HG03095 (cell line): ENCODE measurements at regions not wholly inside any gene's neighbourhood (a gene's known extent, or its start where the extent isn't known, plus 50 kb on each side); places are given as distances from the start of the nearest gene placed in this dataset.
"Not testable (repeated sequence)": the region's sequence is repeated elsewhere in the genome, so short reads cannot be mapped to it uniquely, and the experiment has no call there.

Source experiments
- ATAC-seq: cut with Tn5 transposase; IDR thresholded peaks from one replicate; pipeline ENCODE4 v1.9.1; 2021; ENCODE audit warnings: moderate library complexity; ENCODE audit not compliant: unreplicated experiment

DNA sequence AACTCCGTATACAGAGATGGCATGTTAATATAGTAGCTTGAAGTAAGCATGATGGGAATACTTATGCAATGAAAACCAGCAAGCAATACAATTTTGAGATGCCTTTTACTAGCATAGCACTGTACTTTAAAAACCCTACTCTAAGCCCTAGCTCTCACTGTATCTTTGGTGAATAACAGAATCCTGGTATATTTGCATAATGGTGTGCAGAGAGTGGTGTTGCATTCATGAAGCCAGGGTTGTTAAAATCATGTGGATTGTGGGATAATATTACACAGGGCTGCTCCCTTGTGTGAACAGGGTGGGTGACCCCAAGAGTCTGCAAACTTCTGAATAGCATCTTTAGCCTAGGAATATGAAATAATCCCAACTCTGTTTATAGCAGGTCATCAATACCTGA is 105.2 kb upstream of the BMP2 start:
- no peak for ATAC-seq

DNA sequence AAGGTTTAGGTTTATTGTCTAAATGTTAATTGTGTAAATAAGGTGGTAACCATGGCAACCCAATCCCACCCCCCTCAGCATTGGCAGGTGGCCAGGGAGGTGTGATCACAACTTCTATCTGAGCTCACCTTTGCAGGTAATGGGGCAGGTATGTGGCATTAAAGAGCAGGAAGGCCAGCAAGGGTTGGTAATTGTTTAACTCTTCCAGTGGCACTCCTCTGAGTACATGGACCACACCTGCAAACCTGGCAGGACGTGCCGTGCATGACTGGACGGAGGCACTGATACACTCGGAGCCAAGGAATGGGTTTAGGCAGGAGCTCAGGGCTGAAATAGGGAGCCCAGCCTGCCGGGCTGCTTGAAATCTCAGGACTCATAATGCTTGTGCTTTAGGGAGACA is 107.0 kb upstream of the BMP2 start:
- no peak for ATAC-seq

DNA sequence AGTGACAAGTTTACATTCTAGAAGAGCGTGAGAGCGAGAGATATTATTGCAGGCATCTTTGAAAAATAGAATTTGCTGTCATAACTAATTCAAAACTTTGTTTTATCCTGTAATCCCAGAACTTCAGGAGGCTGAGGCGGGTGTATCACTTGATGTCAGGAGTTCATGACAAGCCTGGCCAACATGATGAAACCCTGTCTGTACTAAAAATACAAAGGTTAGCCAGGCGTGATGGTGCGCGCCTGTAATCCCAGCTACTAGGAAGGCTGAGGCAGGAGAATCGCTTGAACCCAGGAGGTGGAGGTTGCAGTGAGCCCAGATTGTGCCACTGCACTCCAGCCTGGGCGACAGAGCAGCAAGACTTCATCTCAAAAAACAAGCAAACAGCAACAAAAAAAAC is 108.6 kb upstream of the BMP2 start:
- ATAC-seq = not testable (repeated sequence)

DNA sequence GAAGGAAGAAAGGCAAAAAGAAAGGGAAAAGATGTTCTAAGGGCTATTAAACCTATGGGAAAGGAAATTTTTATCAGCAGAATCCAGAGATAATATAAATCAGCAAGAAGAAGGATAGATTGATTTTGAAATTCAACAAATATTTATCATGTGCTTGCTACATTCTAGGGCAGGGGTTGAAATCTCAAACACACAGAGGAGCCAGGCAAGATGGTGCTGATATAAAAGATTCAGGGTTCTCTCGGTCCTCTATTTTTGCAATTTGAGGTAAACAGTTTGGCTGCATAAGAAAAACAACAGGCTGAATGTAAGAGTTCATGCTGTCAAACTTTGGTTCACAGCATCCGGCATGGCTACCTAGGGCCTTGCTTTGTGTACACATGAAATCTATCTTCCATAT is 109.6 kb upstream of the BMP2 start:
- no peak for ATAC-seq

DNA sequence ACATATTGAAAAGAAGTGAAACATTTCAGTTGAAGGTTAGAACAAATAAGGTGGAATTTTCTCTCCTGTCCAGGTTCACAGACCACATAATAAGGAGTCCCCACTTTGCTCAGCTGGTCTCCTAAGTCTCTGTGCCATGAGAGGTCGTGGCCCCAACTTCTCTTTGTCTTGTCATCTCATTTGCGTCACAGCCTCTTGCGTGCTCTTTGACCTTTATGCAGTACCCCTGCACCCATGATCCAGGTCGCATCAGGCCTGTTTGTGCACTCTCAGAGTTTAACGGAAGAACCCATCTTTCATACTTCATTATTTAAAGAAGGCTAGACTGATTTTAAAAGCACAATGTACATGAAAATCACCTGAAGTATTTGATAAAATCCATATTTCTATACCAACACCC is 110.4 kb upstream of the BMP2 start:
- ATAC-seq = no peak

DNA sequence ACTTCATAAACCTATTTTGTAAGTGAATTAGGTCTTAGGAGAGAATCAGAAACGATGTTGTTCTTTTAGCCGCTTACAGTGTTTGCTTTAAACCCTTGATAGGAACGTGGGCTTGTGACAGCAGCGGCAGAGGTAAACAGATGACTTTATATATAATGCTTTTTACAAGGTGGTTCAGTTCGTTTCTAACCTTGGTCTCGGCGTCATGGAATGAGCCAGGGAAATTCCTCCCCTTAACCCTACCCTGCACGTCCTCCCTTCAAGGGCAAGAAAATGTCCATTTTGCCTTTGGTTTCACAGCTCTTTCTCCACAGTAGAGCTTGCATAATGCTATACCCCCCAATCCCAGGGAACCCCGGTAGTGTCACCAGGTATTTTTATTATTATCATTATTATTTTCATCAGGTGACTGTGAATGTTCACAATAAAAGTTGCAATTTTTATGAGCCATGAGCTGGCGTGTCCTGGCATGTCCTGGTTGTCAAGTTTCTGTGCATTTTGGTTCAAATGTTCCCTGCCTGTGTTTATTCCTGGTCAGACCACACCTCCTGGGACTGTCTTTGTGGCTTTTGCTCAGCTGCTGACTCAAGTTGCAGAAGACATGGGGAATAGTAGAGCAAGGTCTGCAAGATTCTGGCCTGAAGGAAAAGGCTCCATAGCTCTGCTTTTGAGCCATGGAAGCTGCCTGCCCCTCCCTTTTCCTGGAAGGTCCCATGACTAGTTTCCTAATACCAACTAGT is 112.8 kb upstream of the BMP2 start:
- no peak for ATAC-seq

DNA sequence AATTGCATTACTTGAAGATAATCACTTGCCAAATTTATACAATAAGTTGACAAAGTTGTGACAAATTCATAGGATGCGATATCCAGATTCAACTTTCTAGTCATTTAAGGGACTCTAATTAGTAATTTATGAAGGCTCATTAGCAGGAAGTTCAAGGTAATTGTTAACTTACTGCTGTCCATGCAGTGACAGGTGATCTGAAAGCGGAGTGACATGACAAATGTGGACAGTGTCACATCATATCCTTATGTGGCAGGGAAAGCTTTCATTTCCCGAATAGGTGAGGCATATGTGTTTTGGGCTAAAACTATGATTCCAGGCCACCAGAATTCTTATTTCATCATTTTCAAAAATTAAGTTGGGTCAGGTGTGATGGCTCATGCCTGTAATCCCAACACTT is 115.9 kb upstream of the BMP2 start:
- no peak for ATAC-seq

DNA sequence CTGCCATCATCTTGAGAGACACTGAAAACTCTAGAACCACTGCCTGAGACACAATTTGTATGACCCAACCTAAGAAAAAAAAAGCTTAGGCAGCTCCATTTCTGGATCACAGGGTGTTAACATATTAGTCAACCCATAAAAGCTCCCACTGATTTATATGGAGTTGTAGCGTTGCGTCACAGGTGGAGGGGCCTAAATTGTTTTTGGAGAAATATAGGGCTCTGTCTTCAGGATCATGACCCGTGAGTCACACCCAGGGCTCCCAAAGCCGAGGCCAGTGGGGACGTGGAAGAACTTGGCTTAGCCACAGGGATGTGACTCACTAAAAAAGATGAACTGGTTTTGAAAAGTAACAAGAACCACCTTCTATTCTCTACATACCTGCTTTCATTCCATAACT is 116.5 kb upstream of the BMP2 start:
- no peak for ATAC-seq

DNA sequence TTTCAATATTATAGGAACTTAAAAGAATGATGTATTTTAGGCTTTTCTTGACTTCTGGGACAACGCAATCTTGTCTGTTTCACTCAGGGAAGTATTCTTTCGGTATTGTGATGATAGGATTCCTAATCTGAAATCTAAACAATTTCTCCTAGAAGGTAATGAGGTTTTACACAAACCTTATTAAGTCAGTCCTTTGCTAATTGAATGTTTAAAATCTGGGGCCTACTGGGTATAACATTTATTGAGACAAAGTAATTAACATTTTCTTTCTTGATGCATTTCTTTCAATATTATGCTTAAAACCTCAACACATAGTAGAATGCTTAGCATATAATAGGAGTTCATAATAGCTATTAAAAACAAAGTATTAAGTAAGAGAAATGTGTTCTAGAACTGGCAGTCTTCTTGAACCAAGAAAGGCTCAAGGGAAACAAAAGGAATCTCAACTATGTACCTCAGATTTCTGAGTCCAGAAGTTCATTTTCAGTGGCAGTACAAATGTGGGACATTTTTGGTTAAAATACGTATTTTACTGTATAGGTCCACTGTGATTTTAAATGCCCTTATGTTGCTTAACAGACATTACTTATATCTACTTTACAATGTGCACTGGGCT is 121.4 kb upstream of the BMP2 start:
- ATAC-seq = no peak

DNA sequence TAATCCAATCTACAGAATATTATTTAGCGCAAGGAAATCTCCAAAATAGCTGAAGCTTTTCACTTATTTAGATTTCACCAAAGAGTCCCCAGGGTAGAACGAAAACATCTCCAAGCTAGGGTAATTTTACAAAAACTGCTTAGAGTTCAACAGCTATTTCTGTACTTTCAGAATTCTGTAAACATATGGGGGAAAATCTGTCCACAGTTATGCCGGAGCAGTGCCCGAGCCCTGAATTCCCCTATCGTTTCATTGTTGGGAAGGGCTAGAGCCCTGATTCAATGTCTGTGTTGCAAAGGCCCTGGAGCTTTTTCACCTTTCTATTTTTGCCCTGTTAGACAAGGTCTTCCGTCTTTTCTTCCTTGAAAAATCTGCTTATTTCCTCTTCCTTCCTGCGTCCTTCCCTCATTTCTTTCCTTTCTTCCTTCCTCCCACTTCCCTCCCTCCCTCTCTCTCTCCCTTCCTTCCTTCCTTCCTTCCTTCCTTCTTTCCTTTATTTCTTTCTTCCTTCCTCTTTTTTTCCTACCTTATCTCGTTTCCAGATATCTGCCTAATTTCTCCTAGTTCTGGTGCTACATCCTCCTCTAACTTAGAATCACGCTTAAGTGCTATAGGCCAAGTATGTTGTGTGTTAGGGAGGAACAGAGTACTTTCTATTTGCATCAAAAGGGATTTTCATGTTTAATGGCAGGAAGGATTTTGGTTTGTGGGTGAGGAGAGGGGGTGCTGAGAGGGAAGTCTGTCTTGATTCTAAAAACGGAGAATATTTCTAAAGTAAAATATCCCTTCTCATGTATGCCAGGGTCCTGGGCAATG is 122.5 kb upstream of the BMP2 start:
- no peak for ATAC-seq

DNA sequence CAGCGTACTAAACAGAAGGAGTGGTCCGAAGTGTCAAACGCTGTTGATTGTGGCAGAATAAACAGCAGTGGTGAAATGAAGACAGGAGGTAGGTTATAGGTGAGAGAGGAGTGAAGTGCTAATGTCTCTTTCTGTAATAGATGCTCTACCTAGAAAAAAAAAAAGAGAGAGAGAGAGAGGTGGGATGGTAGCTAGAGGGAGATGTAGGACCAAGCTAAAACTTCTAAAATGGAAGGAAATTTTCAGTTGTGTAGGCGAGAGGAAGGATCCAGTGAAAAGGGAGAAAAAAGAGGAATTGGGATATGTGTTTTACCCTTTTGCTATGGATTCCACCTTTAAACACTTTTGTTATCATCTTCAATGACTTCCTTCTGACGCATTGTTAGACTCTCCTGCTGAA is 126.5 kb upstream of the BMP2 start:
- no peak for ATAC-seq

DNA sequence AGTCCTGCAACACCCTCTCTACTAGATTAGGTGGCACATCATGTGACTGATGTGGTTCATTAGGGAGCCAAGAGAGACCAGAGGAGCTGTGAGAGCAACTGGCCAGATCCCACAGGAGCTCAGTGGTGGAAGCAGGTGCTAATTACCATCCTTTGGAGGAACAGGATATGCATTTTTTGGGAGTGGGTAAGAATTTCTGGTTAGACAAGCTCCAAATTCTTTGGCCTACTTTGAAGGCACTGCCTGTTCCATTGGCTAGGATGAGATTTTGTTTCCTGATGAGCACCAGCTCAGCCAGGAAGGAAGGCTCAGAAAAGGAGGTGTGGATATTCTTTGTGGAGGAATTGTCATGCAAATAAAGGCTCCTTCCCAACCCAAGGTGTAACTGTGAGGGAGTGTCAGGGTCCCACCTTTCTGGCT is 130.3 kb upstream of the BMP2 start:
- ATAC-seq = no peak

DNA sequence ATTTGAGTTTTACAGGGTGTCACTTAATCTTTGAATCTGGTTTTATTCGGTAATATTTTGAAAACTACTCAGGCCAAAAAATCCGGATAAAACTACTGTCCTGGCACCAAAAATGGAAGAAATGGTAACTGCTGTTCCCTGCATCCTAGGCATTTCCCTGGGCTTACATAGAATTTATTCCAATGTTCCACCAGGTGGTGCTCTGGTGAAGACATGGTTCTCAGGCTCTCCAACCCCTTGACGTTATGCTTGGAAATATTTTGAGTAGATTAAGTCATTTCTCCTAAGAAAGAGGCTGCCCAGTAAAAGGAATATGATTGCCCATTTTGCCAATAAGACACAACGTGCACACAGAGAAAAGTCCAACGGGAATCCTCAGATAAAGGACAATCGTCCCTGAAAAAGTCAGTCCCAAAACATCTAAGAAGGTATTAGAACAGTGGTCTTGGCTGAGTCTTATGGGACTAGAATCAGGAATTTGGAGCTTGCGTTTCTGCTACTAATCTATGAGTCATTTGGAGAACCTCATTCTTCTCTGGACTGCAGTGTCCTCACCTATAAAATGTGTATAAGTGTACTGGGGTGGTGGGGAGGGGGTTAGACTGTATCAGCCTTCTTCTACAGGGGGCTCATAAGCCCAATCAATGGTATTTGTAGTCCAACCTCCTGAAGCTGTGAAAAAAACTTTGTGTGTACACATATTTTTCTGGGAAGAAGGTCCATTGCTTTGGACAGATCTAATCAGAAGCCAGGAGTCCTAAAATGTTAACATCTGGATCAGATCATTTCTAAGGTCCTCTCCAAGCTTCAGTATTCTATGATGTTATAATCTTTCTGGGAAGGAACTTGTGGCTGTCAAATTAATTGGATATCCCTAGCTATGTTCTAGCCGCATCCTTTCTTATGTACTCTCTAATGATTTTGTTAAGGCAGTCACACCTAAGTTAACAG is 131.0 kb upstream of the BMP2 start:
- no peak for ATAC-seq

DNA sequence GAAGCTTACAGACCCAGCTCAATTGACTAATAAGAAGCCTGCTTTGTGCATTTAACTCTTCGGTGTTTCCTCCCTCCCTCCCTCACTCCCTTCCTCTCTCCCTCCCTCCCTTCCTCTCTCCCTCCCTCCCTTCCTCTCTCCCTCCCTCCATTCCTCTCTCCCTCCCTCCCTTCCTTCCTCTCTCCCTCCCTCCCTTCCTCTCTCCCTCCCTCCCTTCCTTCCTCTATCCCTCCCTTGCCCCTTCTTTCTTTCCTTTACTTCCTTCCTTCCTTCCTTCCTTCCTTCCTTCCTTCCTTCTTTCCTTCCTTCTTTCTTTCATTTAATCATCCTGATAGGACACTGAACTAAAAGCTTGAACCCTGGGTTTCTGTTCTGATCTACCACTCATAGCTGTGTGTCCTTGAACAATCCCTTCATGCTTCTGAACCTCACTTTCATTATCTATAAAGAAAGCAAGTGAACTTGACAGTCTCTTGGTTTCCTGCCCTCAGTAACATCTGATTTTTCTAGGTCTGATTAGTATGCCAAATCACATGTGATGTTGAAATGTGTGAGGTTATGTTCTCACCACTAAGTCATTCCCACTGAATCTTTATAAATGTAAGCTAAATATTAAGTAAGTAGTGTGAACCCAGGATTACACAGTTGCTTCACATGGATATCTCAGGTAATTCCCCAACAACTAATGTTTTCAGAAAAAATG is 132.3 kb upstream of the BMP2 start:
- ATAC-seq = peak; percentile 58

DNA sequence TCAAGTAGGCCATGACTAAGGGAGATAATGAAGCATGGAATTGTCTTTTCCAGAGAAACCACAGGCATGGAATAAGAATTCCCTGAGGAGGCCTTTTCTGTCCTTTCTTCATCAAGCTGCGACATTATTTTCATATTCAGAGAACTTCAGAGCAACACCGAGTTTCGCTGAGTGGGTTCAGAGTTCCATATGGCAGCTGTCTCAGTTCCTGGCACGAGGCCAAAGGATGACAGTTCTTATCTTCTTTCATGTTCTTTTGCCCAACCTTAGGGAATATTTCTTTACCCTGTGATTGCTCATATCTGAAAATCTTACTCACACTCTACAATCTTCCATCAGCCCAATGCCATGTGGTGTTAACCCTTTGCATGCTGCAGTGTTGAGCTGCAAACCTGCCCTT is 135.3 kb upstream of the BMP2 start:
- no peak for ATAC-seq

DNA sequence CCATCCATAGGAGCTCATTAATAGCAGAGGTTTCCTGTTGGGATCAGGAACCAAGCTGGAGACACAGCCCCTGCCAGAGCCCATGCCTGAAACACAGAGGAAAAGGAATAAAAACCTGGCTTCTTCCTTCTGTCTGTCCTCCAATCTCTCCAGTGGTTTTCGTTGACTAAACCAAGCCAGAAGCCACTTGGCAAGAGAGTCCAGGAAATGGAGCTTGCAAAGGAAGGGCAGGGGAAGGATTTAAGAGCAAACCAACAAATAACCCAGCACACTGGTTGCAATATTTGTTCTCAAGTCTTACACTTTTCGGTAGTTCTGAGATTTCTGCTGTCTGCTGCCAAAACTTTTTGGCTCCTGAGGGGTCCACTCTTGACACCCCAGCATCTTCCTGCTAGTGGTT is 137.0 kb upstream of the BMP2 start:
- ATAC-seq = no peak

DNA sequence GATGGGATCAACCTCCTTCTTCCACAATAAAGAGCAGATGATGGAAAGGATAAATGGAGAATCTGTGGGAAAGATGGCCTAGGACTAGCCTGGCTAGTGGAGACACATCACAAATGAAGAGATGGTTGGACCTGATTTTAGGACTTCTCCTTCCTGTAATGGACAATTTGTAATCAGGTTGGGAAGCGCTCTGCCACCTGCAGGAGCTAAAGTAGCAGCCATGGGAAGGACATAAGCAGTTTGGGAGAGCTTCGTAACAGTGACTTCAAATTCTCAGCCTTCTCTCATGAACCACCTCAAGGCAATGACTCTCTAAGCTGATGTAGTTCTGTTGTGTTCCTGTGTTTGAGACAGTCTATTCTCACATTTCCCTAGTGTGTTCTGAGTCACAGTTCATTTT is 137.9 kb upstream of the BMP2 start:
- ATAC-seq = no peak

DNA sequence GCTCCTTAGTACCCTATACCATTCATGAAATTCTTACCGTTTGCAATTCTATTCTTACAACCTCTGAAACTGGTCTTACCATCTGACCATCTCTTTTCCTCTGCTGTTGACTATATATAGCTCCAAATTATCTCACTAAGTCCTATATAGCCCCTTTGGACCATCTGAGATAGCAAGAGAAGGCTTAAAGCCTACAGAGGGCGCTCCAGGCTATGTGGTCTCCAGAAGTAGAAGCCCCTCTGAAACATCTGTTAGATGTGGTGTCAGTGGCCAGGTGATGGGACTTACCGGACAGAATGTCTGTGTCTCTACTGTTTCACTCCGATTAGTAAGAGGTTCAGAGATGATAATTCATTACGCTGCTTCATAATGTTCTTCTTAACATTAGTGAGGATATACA is 140.7 kb upstream of the BMP2 start:
- no peak for ATAC-seq

DNA sequence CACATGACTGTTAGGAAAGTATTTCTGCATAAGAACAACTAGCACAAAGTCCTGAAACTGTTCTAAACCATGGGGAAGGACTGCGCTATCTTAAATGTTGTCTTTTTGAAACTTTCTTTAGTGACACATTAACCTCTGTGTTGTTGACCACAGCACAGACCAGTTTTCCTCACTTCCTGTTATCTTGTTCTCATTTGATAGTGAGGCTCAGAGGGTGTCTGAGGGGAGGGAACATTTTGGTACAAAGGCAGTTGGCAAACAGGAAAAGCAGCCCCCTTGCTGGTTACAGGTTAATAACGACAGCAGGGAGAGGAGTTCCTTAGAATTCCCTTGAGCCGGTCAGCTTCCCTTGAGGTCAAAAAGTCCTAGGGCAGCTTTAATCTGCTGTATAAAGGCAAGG is 143.5 kb upstream of the BMP2 start:
- ATAC-seq = peak; percentile 99

DNA sequence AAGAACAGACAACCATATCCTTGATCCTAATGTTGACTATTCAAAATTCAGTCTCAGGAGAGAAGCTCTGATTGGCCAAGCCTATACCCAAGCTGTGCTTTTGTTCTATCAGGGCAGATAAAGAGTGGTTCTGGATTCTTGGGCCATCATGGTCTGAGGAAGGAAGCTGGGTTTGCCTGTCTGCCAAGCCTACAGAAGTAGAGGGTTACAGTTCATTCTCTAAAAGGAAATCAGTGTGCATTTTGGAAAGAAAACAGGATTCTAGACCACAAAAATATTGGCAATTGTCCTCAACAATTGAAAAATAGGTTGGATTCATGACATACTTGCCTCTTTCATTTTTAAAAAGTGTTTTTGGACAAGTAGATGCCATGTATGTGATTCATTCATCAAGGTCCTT is 145.4 kb upstream of the BMP2 start:
- ATAC-seq = no peak
